AG09319 (cell line): ENCODE measurements at regions not wholly inside any gene's neighbourhood (a gene's known extent, or its start where the extent isn't known, plus 50 kb on each side); places are given as distances from the start of the nearest gene placed in this dataset.
A peak's percentile ranks its signal among the peaks of the same experiment; 100 is the strongest.

Experiments
- DNase-seq: peaks from one replicate; pipeline ENCODE4 v3.0.0-alpha.2; 2010; ENCODE audit warnings: low read depth; ENCODE audit errors: extremely low read depth
- TF ChIP-seq, protein P1 (sequence below): IDR thresholded peaks from 2 replicates; pipeline ENCODE4 v1.5.1; 2011; ENCODE audit warnings: low read depth, mild to moderate bottlenecking, inconsistent platforms, low read length, moderate library complexity

- no peak for DNase-seq
- TF ChIP-seq, protein P1, sequence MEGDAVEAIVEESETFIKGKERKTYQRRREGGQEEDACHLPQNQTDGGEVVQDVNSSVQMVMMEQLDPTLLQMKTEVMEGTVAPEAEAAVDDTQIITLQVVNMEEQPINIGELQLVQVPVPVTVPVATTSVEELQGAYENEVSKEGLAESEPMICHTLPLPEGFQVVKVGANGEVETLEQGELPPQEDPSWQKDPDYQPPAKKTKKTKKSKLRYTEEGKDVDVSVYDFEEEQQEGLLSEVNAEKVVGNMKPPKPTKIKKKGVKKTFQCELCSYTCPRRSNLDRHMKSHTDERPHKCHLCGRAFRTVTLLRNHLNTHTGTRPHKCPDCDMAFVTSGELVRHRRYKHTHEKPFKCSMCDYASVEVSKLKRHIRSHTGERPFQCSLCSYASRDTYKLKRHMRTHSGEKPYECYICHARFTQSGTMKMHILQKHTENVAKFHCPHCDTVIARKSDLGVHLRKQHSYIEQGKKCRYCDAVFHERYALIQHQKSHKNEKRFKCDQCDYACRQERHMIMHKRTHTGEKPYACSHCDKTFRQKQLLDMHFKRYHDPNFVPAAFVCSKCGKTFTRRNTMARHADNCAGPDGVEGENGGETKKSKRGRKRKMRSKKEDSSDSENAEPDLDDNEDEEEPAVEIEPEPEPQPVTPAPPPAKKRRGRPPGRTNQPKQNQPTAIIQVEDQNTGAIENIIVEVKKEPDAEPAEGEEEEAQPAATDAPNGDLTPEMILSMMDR, result no peak
These were observed 664.5 kb downstream of the KCNA4 start for GRCh38 chr11:29352273-29352795.

GRCh38 chr11:29351301-29351873 is 665.4 kb downstream of the KCNA4 start:
- TF ChIP-seq, protein P1, result no peak
- no peak for DNase-seq

DNA sequence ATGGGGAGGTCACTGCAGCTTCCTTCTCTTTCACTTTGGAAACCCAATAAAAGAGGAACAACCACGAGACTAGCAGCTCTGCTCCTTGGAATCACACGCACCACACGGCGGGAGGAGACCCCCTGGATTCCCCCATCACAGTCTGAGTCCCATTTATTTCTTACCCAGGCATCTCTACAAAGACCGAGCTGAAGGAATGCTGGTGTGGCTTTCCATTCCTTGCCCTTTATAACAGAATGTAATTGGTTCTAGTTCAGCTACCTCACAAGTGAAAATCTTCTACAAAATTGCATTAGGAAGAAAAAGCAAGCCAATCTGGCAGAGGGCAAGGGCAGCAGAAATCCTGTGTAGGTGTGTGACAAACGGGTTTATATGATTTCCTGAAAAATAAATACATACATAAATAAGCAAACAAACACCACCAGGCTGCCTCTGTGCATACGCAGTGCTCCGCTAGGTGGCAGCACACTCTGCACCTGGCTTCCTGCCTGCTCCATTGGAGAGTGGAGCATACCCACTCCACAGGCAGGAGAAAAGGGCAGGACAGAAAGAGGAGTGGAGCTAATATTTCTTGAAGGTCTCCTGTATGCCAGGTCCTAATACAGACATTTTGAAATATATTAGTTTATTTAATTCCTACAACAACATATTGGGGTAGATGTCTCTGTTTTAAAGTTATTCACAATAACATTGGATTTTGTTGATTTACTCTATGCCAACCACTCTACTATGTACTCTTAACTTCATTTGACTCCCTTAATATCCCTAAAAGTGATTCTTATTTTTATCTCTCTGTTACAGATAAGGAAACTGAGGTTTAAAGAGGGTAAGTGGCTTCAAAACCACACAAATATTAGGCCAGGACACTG is 673.1 kb downstream of the KCNA4 start:
- DNase-seq, result no peak
- TF ChIP-seq, protein P1, result peak; percentile 87

- DNase-seq, result no peak
- TF ChIP-seq, protein P1, result no peak
These were observed 679.9 kb downstream of the KCNA4 start for GRCh38 chr11:29336727-29337575.

DNA sequence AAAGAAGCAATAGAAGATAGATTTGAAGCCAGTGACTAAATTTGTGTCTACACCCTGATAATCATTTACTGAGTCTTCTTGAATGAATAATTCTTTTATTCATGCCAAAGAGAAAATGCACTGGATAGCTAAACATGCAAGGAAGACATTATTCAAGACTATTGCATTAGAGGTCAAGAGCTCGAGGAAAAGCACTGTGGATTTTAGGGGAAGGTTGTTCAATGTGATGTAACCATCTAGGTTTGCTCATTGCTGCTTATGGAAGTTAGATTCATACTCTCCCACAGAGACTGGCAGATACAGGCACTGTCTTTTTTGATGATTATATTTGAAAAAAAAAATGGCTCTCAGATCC is 682.1 kb downstream of the KCNA4 start:
- TF ChIP-seq, protein P1, result no peak
- no peak for DNase-seq

GRCh38 chr11:29333993-29334775 is 682.6 kb downstream of the KCNA4 start:
- DNase-seq, result no peak
- TF ChIP-seq, protein P1, result peak; percentile 47
